ENCODE measurements at regions not wholly inside any gene's neighbourhood (a gene's known extent, or its start where the extent isn't known, plus 50 kb on each side); places are given as distances from the start of the nearest gene placed in this dataset.

GRCh38 chr13:47726394-47726793 lies 274.7 kb downstream of the SUCLA2 start:
- FAIRE-seq (no peak), DNase-seq (ENCODE audit: low read depth) (peak; percentile 5)
- no peak for TF ChIP-seq CTCF (IDR thresholded peaks at IDR 0.05; ENCODE audit: insufficient read depth, low read length, severe bottlenecking)

DNA sequence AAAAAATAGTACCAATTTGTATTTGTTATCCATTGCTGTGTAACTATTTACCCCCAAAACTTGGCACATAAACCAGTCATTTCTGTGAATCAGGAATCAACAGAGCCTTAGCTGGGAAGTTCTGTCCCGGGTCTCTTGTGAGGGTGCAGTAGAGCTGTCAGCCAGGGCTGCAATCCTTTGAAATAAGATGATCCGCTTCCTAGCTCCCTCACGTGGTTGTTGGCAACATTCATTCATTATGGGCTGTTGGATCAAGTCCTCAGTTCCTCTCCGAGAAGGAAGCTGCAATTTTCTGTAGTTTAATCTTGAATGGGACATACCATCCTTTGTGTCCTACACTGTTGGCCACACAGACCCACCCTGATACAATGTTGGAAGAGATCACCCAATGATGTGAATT lies 277.2 kb downstream of the SUCLA2 start:
- H3K36me3 ChIP-seq (ENCODE audit: control insufficient read depth, insufficient read depth, low read length): no peaks in the 10 kb centered on the region
- no peak for DNase-seq (ENCODE audit: low read depth)
- no peak overlapping the region for H3K4me3 ChIP-seq (ENCODE audit: low read depth, low read length)
- FAIRE-seq: peak; percentile 60
- TF ChIP-seq CTCF (IDR thresholded peaks at IDR 0.05; ENCODE audit: insufficient read depth, low read length, severe bottlenecking): no peak
- no peaks in the 10 kb centered on the region for H3K27me3 ChIP-seq (ENCODE audit: control insufficient read depth, insufficient read depth, low read length)

More at GRCh38 chr13:47726394-47726793, 274.7 kb downstream of the SUCLA2 start:
- H3K36me3 ChIP-seq (ENCODE audit: control insufficient read depth, insufficient read depth, low read length): no peaks in the 10 kb centered on the region
- H3K27me3 ChIP-seq (ENCODE audit: control insufficient read depth, insufficient read depth, low read length): no peaks in the 10 kb centered on the region
- H3K4me3 ChIP-seq (ENCODE audit: low read depth, low read length): no peak overlapping the region

DNA sequence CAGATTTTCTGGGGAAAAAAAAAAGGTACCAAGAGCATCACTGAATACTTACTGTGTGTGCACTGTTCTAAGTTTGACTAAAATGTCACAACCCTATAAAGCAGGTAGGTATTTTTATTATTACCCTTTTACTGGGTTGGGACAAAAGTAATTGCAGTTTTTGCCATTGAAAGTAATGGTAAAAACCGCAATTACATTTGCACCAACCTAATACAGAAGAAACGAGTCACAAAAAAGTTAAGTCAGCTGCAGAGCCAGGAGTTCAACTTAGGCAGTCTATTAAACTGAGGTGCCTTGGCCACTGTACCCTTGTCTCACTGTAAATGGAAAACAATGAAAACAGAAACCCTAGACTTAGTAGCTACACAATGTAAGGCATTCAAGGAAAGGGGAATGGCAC lies 281.9 kb downstream of the SUCLA2 start:
- Histone ChIP-seq H3K27me3 (ENCODE audit: control insufficient read depth, insufficient read depth, low read length) (no peaks in the 10 kb centered on the region), H3K36me3 (ENCODE audit: control insufficient read depth, insufficient read depth, low read length) (no peaks in the 10 kb centered on the region), H3K4me3 (ENCODE audit: low read depth, low read length) (no peak overlapping the region)
- DNase-seq (ENCODE audit: low read depth): no peak
- FAIRE-seq: no peak
- TF ChIP-seq CTCF (IDR thresholded peaks at IDR 0.05; ENCODE audit: insufficient read depth, low read length, severe bottlenecking): no peak

GRCh38 chr13:47718556-47718955 lies 282.5 kb downstream of the SUCLA2 start:
- no peak for DNase-seq (ENCODE audit: low read depth)
- TF ChIP-seq CTCF (IDR thresholded peaks at IDR 0.05; ENCODE audit: insufficient read depth, low read length, severe bottlenecking): no peak
- Histone ChIP-seq H3K27me3 (ENCODE audit: control insufficient read depth, insufficient read depth, low read length) (no peaks in the 10 kb centered on the region), H3K36me3 (ENCODE audit: control insufficient read depth, insufficient read depth, low read length) (no peaks in the 10 kb centered on the region), H3K4me3 (ENCODE audit: low read depth, low read length) (no peak overlapping the region)
- no peak for FAIRE-seq

GRCh38 chr13:47708386-47708785 lies 292.7 kb downstream of the SUCLA2 start:
- H3K4me3 ChIP-seq (ENCODE audit: low read depth, low read length): no peak overlapping the region
- peak; percentile 30 for DNase-seq (ENCODE audit: low read depth)
- TF ChIP-seq CTCF (IDR thresholded peaks at IDR 0.05; ENCODE audit: insufficient read depth, low read length, severe bottlenecking): no peak
- no peaks in the 10 kb centered on the region for H3K36me3 ChIP-seq (ENCODE audit: control insufficient read depth, insufficient read depth, low read length)
- no peaks in the 10 kb centered on the region for H3K27me3 ChIP-seq (ENCODE audit: control insufficient read depth, insufficient read depth, low read length)
- no peak for FAIRE-seq

GRCh38 chr13:47707414-47707813 lies 293.7 kb downstream of the SUCLA2 start:
- FAIRE-seq (no peak), DNase-seq (ENCODE audit: low read depth) (no peak)
- TF ChIP-seq CTCF (IDR thresholded peaks at IDR 0.05; ENCODE audit: insufficient read depth, low read length, severe bottlenecking): no peak
- no peaks in the 10 kb centered on the region for H3K36me3 ChIP-seq (ENCODE audit: control insufficient read depth, insufficient read depth, low read length)
- no peaks in the 10 kb centered on the region for H3K27me3 ChIP-seq (ENCODE audit: control insufficient read depth, insufficient read depth, low read length)
- no peak overlapping the region for H3K4me3 ChIP-seq (ENCODE audit: low read depth, low read length)
